ENCODE measurements at regions not wholly inside any gene's neighbourhood (a gene's known extent, or its start where the extent isn't known, plus 50 kb on each side); places are given as distances from the start of the nearest gene placed in this dataset.

GRCh38 chr6:121664158-121664557 is 228.7 kb downstream of the GJA1 start:
- TF ChIP-seq CTCF (IDR thresholded peaks at IDR 0.05 in 4 of 5, conservative IDR thresholded peaks at IDR 0.05 in 1 of 5) (no peak), POLR2A (IDR thresholded peaks at IDR 0.05) (no peak)
